ENCODE measurements at regions not wholly inside any gene's neighbourhood (a gene's known extent, or its start where the extent isn't known, plus 50 kb on each side); places are given as distances from the start of the nearest gene placed in this dataset.

DNA sequence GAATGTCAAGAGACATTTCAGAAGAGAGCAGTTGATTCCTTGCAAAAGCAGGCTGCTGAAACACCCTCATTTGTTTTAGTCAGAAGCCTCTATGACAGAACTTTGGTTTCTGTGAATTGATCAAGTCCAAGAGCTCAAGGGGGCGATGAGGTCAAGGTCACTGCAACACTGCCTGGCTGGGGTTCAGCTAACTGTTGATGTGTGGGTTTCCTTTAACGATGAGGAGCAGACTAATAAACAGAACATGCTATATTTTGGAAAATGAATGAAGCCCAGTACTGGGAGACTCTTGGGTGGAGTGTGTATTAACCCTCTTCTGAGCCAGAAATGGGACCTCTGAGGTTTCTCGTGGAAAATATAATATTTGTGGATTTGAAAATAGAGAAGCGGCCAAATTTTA lies 109.3 kb downstream of the ZC3H11B start (continued):
- TF ChIP-seq SMAD4 (CRISPR knock-in tag; IDR thresholded peaks at IDR 0.05): no peak

DNA sequence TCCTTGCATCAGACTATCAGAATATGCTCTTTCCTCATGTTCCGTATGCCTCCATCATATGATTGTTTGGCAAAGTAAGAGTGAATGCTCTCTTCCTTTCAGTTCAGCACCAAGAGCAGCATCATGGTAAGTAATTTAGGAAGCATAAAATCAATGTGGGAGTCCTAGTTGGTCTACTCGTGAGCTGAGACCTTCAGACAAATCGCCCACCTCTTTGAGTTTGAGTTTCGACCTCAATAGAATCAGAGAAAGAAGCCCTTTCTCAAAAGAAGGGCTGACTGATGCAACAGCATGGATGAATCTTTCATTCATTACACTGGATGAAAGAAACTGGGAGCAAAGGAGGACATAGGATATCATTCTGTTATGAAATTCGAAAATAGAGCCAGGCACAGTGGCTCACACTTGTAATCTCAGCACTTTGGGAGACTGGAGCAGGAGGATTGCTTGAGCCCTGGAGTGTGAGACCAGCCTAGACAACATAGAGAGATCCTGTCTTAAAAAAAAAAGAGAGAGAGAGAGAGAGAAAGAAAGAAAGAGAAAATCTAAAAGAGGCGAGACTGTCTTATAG lies 112.5 kb downstream of the ZC3H11B start:
- ChIA-PET CTCF (no interaction called here), POLR2A (no interaction called here)
- TF ChIP-seq TEAD1 (CRISPR knock-in tag; IDR thresholded peaks at IDR 0.05): no peak
- TF ChIP-seq ARID4B (CRISPR knock-in tag; IDR thresholded peaks at IDR 0.05; ENCODE audit: borderline replicate concordance): no peak
- no peak for TF ChIP-seq FOXP4 (CRISPR knock-in tag; IDR thresholded peaks at IDR 0.05)
- TF ChIP-seq NR2C2 (CRISPR knock-in tag; IDR thresholded peaks at IDR 0.05): no peak
- TF ChIP-seq MAX (CRISPR knock-in tag; IDR thresholded peaks at IDR 0.05): no peak
- TF ChIP-seq ZNF423 (CRISPR knock-in tag; IDR thresholded peaks at IDR 0.05): no peak
- no peak for TF ChIP-seq JAZF1 (CRISPR knock-in tag; IDR thresholded peaks at IDR 0.05)
- no peak for TF ChIP-seq PRDM15 (CRISPR knock-in tag; IDR thresholded peaks at IDR 0.05)
- TF ChIP-seq, protein P1, sequence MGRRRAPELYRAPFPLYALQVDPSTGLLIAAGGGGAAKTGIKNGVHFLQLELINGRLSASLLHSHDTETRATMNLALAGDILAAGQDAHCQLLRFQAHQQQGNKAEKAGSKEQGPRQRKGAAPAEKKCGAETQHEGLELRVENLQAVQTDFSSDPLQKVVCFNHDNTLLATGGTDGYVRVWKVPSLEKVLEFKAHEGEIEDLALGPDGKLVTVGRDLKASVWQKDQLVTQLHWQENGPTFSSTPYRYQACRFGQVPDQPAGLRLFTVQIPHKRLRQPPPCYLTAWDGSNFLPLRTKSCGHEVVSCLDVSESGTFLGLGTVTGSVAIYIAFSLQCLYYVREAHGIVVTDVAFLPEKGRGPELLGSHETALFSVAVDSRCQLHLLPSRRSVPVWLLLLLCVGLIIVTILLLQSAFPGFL (CRISPR knock-in tag; IDR thresholded peaks at IDR 0.05; ENCODE audit: borderline replicate concordance): no peak
- no peak for TF ChIP-seq ELF4 (CRISPR knock-in tag; IDR thresholded peaks at IDR 0.05; ENCODE audit: low read depth)
- TF ChIP-seq HMGA2 (CRISPR knock-in tag; IDR thresholded peaks at IDR 0.05): no peak
- TF ChIP-seq SMAD4 (CRISPR knock-in tag; IDR thresholded peaks at IDR 0.05): no peak
- TF ChIP-seq CREB1 (CRISPR knock-in tag; IDR thresholded peaks at IDR 0.05): no peak
- TF ChIP-seq, protein P2, sequence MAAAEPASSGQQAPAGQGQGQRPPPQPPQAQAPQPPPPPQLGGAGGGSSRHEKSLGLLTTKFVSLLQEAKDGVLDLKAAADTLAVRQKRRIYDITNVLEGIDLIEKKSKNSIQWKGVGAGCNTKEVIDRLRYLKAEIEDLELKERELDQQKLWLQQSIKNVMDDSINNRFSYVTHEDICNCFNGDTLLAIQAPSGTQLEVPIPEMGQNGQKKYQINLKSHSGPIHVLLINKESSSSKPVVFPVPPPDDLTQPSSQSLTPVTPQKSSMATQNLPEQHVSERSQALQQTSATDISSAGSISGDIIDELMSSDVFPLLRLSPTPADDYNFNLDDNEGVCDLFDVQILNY (CRISPR knock-in tag; IDR thresholded peaks at IDR 0.05): no peak
- Mint-ChIP-seq H3K4me3 (no peak overlapping the region), H3K4me1 (no peaks in the 10 kb centered on the region), H3K27ac (no peak overlapping the region), H3K36me3 (no peaks in the 10 kb centered on the region), H3K27me3 (ENCODE audit: low read depth) (no peaks in the 10 kb centered on the region), H3K9me3 (no peaks in the 10 kb centered on the region)
- DNase-seq (ENCODE audit: low spot score) (no peak), ATAC-seq (no peak)
